ENCODE measurements at regions not wholly inside any gene's neighbourhood (a gene's known extent, or its start where the extent isn't known, plus 50 kb on each side); places are given as distances from the start of the nearest gene placed in this dataset.
"Not testable (repeated sequence)": the region's sequence is repeated elsewhere in the genome, so short reads cannot be mapped to it uniquely, and the experiment has no call there.

DNA sequence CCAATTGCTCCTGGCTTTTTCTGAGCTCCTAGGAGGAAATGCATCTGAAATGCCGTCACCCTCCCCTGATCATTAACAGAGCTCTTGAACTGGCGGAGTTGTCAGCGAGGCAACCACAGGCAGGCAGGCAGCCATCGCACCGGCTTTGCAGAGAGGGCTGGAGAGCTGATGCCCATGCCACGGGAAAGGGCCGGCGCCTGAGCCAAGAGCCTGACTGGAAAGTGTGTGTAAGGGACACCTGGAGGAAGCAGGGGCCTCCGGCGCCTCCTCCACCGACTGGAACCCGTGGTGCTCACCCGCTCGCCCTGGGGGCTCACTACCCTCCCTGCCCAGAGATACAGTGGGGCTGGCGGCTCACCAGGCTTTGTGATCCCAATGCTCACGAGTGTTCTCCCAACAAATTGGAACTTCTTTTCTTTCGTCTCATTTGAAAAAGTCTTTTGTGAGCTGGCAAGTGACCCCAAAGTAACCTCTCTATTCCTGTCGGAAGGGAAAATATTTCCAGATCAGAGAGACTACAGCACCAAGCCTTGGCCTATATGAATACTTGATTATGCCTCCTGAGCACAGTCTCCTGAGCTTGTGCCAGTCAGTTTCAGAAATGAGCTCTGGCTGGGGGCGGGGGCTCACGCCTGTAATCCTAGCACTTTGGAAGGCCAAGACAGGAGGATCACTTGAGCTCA, 97.7 kb upstream of the SLC25A33 start:
- no peak for DNase-seq (ENCODE audit: low read depth)

DNA sequence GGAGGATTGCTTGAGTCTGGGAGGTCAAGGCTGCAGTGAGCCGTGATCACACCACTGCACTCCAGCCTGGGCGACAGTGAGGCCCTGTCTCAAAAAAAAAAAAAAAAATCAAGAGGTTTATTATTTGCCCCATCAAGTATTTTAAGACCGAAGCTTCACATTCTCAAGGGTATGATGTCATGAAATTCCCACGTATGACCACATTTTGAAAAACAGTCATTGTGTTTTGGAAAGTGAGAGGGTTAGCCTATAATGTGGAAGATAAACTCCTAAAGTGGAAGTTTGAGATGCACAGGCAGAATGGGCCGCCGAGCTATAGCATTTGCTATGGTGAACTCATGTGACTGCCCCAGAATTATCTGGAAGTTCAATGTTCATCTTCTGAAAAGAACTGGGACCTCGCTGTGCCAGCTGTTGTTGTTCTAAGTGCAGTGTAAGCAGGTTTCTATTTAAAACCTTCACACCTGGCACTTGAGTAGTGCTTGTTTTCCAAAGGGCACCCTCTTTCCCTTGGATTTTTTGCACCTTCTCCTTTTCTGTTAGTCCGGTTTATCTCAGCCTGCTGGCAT, 96.9 kb upstream of the SLC25A33 start:
- no peak for DNase-seq (ENCODE audit: low read depth)

DNA sequence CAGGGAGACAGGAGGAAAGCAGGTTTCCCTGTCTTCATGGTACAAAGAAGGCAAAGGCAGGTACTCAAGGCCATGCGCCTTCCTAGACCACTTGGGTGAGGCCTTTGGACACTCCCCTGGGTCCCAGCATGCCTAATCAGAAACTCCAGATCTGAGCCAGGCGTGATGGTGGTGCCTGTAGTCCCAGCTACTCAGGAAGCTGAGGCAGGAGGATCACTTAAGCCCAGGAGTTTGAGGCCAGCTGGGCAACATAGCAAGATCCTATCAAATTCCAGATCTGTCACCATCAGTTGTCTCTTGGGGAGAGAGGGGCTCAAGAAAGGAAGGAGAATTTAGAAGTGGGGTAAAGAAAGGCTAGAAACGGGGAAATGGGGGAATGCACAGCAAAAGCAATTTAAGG, 96.3 kb upstream of the SLC25A33 start:
- no peak for DNase-seq (ENCODE audit: low read depth)

DNA sequence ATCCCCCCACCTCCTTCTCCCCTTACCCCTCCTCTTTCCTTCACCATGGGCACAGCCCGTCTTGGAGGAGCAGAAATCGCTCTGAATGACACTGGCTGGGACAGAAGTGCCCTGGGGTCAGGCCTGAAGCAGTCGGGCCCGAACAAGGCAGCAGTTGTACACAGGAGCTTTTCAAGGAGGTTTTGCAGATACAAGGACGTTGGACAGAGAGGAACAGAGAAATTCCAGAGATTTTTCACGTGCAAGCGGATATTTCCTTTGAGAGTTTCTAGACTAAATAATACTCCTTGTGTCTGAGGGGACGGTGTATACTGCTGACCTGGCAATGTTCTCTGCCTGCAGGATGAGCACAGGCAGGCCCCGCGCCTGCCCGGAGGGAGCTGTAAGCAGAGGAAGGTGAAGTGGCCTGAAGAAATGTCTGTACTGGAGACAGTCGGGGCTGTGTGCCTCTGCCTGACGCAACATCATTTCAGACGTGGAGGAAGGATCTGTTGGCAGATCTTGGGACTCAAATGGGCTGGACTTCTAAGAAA, 95.3 kb upstream of the SLC25A33 start:
- no peak for DNase-seq (ENCODE audit: low read depth)

DNA sequence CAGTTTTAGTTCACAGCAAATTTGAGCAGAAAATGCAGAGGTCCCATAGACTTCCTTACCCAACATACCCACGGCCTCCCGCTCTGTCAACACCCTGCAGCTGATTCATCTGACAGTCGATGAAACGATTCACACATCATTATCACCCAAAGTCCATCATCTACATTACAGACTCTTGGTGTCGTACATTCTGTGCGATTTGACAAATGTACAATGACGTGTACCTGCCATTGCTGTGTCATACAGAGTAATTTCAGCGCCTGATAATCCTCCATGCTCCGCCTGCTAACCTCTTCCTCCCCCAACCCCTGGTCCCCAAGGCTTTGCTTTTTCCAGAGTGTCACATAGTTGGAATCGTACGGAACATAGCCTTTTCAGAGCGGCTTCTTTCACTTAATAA, 94.7 kb upstream of the SLC25A33 start:
- no peak for DNase-seq (ENCODE audit: low read depth)

DNA sequence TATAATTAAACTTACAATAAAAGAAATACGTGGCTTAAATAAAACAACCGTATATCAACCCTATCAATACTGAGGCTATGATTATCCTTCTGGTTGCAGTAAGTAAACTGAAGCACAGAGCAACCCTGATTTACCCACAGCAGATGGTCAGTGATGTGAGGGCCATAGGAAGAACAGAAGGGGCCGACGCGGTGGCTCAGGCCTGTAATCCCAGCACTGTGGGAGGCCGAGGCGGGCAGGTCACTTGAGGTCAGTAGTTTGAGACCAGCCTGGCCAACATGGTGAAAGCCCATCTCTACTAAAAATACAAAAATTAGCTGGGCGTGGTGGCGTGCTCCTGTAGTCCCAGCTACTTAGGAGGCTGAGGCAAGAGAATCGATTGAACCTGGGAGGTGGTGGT, 94.2 kb upstream of the SLC25A33 start:
- not testable (repeated sequence) for DNase-seq (ENCODE audit: low read depth)

DNA sequence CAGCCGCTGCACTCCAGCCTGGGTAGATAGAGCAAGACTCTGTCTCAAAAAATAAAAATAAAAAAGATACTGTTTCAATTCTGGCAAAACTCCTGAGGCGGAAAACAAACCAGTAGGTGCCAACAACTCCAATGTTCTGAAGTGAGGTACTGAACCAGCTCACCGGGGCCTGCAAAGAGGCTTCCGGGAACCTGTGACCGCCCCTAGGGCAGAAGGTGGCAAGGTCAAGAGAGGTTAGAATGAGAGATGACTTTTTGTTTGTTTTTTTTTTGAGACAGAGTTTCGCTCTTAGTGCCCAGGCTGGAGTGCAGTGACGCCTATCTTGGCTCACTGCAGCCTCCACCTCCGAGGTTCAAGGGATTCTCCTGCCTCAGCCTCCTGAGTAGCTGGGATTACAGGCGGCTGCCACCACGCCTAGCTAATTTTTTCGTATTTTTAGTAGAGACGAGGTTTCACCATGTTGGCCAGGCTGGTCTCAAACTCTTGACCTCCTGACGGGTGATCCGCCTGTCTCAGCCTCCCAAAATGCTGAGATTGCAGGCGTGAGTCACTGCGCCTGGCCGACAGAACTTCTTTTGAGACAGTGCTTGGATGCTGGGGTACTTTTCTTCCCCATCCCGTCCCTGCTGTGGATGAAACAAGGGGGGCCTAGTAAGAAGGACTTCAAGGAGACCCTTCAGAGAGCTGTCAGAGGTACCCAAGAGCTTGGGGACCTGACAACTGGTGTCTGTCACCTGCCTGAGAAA, 91.9 kb upstream of the SLC25A33 start:
- DNase-seq (ENCODE audit: low read depth): no peak

DNA sequence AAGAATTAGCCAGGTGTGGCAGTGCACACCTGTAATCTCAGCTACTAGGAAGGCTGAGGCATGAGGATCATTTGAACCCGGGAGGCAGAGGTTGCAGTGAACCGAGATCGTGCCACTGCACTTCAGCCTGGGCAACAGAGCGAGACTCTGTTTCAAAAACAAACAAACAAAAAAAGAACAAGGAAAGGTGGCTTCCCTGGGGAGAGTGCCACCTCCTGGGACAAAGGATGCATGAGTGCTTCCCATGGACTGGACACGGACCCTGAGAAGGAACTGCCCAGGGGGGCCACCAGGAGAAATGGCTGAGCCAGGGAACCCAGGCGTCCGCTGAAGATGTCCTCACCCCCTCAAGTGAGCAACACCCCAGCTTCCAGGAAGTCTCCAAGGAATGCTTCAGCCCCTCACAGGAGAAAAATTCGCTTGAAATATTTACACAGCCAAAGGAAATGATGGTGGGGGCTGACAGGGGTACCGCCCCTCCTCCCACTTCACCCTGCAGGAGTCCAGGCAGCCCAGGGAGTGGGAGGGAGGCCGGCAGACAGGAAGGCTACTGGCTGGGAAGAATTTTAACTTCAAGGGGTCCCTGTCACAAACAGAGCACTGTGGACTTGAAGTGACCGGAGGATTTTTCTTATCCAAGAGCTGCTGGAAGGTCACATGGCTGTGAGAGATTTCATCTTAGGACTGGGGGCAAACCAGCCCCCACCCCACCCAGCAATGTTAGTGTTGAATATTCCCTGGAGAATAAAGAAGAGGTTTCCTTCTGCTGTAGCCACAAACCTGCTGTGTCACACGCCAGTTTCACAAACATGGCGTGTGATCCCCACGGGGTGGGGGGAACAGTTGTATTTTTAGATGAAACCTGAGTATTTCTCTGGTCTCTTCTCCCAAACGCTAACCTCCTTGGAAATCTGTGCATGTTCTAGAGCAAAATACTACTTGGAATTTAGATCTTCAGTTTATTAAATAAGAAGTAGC, 90.8 kb upstream of the SLC25A33 start:
- no peak for DNase-seq (ENCODE audit: low read depth)

DNA sequence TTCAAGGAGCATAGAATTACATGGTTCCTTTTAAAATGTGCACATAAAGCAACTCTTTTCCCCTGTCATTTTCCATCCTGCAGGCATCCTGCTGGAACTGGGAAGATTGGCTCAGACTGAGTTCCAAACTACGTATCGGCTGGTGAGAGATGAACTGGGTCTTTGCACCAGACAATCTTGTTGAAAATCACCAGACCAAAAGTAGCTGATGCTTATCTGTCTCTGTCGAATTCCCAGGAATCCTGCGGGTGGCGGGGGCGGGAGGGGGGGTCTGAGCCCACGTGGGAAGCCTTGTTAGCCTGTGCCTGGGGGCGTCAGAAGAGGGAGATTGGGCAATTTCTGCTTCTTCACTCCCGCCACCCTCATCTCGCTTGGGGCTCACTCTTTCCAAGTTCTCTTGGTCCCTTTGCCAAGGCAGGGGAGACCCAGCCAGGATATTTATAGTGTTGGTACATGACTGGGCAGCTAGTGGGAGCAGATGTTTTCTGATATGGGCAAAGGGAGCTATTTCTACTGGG, 90.1 kb upstream of the SLC25A33 start:
- no peak for DNase-seq (ENCODE audit: low read depth)

DNA sequence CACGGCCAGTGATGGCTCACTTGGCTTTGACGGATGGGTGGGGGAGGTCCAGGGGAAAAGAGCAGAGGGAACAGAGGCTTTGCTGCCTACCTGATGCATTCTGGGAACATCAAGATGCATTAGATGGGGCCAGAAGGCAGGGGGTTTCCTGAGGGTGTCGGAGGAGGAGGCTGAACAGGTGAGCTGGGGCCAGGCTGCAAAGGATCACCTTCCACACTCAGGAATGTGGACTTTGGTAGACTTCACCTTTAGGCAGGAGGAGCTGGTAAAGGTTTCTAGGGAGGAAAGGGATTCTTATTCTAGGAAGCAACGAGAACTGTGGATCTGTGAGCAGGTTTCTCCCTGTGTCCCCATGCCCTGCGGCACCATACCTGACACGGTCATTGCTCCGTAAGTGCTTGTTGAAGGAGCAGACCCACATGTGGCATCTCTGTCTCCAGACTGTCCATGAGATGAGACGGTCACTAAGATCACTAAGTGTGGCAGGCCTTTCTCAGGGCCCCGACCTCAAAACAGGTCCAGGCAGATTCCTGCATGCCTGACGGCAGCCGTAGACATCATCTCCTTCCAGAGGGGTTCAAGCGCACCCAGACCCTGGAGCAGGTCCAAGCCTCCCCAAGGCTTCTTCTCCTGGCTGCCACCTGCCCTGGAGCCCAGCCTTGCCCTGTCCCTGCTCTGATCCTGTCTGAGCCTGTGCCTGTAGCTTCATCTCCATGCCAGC, 89.1 kb upstream of the SLC25A33 start:
- DNase-seq (ENCODE audit: low read depth): no peak

DNA sequence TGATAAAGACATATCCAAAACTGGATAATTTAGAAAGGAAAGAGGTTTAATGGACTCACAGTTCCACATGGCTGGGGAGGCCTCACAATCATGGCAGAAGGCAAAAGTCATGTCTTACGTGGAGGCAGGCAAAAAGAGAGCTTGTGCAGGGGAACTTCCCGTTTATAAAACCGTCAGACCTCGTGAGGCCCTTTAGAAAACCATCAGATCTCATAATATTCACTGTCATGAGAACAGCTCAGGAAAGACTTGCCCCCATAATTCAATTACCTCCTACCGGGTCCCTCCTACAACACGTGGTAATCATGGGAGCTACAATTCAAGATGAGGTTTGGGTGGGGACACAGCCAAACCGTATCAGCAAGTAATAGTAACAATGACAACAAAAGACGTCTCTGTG, 88.2 kb upstream of the SLC25A33 start:
- DNase-seq (ENCODE audit: low read depth): no peak

DNA sequence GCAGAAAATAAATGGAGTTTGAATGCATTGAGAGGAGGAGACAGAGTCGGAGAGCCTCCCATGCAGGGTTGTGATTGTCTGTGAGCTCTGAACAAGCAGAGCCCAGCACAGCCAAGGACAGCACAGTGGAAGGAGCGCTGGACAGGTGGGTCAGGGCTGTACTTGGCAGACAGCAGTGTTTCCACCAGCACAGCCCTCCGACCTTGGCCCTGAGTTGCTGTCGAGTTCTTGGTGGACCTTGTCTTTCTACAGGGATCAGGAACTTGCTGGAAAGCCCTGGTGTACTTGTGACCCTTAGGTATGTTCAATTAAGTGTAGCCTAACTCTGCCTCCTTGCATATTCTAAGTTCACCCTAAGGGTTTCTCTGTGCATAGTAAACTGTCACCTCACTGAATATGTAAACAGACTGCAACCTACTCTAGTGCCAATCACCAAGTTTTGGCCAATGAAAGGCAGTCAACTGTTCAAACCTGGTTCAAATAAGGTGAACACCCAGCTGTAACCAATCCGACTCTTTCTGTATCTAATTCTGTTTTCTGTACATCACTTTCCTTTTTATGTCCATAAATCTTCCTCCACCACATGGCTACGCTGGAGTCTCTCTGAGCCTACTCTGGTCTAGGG, 86.6 kb upstream of the SLC25A33 start:
- no peak for DNase-seq (ENCODE audit: low read depth)

DNA sequence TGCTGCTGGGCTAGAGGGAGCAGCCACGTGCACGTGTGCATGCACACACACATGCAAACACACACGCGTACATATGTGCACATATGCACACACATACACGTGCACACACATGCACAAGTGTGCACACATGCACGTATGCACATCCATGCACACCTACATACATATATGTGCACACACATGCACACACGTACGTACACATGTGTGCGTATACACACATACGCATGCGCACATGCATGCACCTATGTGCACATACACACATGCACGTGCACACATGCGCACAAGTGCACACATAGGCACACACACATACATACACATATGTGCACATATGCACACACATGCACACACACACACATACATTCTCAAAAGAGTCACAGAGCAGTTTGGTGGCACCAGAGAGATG, 85.9 kb upstream of the SLC25A33 start:
- no peak for DNase-seq (ENCODE audit: low read depth)

DNA sequence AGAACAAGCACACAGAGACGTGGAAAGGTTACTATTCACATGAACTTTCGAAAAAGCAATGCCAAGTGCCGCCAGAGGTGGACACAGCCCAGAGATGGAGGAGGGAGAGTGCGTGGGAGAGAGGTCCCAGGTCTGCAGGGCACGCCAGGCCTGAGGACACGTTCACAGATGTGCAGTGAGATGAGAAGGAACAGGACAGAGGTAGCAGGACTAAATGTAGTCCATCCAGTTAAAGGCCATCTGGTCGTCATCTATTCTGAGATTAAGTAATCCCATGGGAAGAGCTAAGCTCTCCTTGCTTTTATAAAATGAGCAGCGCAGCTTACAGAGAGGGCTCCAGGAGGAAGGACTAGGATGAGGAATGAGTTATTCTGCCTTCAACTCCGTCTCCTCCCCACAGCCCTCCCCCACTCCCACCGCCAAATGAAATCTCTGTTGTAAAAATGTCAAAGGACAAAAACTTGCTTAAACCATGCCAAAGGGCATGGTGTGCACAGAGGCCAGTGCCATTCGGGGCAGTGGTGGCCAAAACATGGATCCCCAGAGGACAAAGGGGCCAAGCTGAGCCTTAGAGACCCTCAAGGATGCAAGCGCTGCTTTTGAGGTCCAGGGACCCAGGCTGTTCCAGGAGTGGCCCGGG, 85.4 kb upstream of the SLC25A33 start:
- DNase-seq (ENCODE audit: low read depth): no peak

DNA sequence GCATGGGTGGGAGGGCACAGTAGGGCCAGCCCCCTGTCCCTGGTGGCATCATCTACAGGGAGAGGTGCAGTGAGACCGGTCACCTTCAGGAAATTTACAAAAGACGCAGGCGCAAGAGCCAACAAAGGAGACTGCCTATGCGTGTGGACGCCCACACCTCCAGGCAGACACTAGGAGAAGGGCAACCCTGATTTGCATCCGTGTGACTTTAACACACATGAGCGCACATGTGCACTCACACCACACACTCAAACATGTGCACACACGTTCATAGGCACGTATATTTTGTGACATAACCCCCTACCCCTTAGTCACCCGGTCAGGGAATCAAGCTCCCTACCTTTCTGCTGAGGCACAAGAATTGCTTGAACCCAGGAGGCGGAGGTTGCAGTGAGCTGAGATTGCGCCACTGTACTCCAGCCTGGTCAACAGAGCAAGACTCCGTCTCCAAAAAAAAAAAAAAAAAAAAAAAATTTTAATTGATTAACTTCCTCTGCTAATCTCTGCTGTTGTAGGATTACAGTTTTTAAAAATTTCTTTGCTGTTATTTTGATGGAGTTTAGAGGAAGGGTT, 84.7 kb upstream of the SLC25A33 start:
- no peak for DNase-seq (ENCODE audit: low read depth)

DNA sequence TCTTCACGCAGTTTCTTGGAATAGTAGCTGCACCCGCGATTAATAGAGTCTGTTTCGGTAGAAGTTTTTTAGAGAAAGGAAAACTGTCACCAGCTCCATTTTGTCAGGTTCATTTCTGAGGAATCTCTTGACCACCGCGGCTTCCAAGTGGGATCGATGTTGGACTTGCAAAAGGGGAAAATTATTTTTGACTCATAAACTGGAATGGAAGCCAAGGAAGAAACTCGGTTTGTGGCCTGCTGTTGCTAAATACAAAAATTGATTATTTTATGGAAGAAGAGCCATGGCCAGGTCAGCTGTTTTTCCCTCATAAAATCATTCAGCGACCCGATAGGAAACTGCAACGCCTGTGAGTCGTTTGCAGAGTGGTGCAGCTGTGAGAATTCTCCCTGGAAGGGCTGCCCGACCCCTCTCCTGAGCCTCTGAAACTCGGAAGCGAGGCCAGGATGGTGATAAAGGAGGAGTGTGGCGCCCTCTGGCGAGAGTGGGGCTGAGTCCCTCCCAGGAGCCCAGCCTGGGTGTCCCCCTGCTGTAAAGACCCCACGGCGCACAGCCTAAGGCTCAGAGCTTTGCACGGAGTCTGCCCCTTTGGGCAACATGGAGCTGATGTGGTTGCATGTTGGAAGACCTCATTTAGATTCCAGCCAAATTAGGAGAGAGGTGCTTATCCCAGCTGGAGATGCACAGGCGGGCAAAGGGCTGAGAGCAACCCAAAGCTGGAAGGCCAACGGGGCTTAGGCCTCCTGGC, 83.6 kb upstream of the SLC25A33 start:
- DNase-seq (ENCODE audit: low read depth): peak; percentile 42

DNA sequence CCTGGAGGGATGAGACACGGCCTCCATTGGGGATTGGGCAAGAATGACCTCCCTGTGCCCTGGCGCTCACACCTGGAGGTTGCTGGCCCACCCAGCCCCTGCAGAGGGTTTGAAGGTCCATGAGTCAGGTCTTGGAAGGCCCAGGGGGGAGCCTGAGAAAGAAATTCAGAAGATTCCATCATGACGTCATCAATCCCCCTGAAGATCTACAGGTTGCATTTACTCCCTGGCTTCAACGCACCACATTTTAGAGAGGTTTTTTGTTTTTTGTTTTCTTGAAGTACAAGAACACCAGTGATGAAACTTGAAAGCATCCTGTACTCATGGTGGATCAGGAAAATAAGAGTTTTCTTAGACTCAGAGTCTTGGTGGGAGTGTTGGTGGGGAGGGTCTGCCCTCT, 82.4 kb upstream of the SLC25A33 start:
- DNase-seq (ENCODE audit: low read depth): no peak

DNA sequence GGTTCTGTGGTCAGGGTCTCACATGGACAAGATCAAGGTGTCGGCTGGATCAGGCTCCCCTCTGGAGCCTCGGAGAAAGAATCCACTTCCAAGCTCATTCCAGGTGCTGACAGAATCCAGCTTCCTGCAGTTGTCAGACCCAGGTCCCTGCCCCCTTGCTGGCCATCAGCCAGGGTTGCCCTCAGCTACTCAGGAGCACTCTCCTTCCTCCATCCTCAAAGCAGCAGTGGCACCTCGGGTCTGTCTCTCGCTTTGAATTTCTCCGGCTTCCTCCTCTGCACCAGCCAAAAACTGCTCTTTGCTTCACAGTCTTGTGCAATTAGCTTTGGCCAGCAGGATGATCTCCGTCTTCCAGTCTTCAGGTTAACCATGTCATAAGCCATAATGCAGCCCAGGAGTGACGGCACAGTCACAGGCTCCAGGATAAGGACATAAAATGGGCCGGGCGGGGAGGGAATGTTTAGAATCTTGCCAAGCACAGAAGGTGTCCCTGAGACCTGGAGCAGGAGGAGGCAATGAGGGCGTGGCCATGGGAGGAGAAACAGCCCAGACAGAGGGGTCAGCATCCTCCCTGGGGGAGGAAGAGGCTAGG, 79.4 kb upstream of the SLC25A33 start:
- DNase-seq (ENCODE audit: low read depth): no peak

DNA sequence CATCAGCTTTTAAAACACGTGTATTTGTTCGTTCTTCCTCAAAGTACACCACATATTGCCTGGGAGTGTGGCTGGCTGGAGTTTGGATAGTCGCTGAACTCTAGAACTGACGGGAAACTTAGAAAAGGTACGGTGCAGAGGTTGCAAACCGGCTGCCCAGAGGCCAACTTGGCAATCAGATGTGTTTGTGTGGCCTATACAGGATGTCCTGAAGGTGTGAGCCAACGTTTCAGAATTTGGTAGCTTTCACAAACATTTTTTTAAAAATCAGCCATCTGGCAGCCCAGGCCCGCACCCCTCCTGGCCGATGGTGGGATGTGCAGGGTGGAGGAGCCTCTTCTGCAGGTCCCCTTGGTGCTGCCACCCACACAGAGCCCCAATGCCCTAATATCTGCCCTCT, 73.6 kb upstream of the SLC25A33 start:
- DNase-seq (ENCODE audit: low read depth): no peak

All from activated T-helper 1 cell treated with Interleukin-2 at 50 U/mL for 16 hours (primary cell).